Heart right ventricle (tissue), 16 donors: ENCODE measurements at regions not wholly inside any gene's neighbourhood (a gene's known extent, or its start where the extent isn't known, plus 50 kb on each side); places are given as distances from the start of the nearest gene placed in this dataset.

ENCODE experiments used
- ATAC-seq, 8 donors: fragments of 200-7000 bp; cut with Tn5 transposase; one replicate each; pipeline ENCODE4 v1.9.1; 2020; ENCODE audit warnings: mild to moderate bottlenecking in 8 of 8, moderate library complexity in 8 of 8, moderate number of reproducible peaks in 1 of 8
- DNase-seq, 2 donors: peaks; one replicate each; pipeline ENCODE4 v3.0.0-alpha.2; 2020
- H3K27ac ChIP-seq, 10 donors: fragments of 200-600 bp; sonication (generic) in 2 of 10; one replicate each; pipeline versions ENCODE4 v1.5.0 to v1.8.0; 2020 to 2022; ENCODE audit warnings: mild to moderate bottlenecking in 3 of 10
- H3K27me3 ChIP-seq, 7 donors: fragments of 200-600 bp; one replicate each; pipeline ENCODE4 v1.8.0; 2021 to 2022; ENCODE audit warnings: mild to moderate bottlenecking in 2 of 7
- H3K36me3 ChIP-seq, 9 donors: fragments of 200-600 bp; sonication (generic) in 1 of 9; one replicate each; pipeline versions ENCODE4 v1.5.0 to v1.8.0; 2020 to 2022; ENCODE audit warnings: mild to moderate bottlenecking in 2 of 9
- H3K4me1 ChIP-seq, 9 donors: fragments of 200-600 bp; sonication (generic) in 1 of 9; one replicate each; pipeline versions ENCODE4 v1.5.0 to v1.8.0; 2020 to 2022; ENCODE audit warnings: mild to moderate bottlenecking in 4 of 9
- H3K4me3 ChIP-seq, 10 donors: fragments of 200-600 bp; sonication (generic) in 2 of 10; one replicate each; pipeline versions ENCODE4 v1.5.0 to v1.8.0; 2020 to 2022; ENCODE audit warnings: mild to moderate bottlenecking in 7 of 10, moderate library complexity in 2 of 10
- H3K9me3 ChIP-seq, 11 donors: fragments of 200-600 bp in 10 of 11; sonication (generic) in 2 of 11; one replicate each; pipeline versions ENCODE4 v1.5.0 to v1.8.0; 2013 to 2022; ENCODE audit warnings: mild to moderate bottlenecking in 2 of 11, control low read depth in 1 of 11, moderate library complexity in 1 of 11
- WGBS, 2 donors: extraction: QIAGEN DNeasy Blood & Tissue Kit; methylation state at CpG; one replicate each; pipeline ENCODE4 v1.1.7; 2013; ENCODE audit warnings: inconsistent platforms in 1 of 2; 5-methylcytosine and 5-hydroxymethylcytosine counted together
- intact Hi-C, 10 donors: fragments of 100-400 bp; cut with DNase I; formaldehyde crosslinking; loops; one replicate each; pipeline versions ENCODE4 v1.11.1 to v1.14.2; 2022
- TF ChIP-seq, protein P1 (sequence below), 9 donors: fragments of 200-600 bp; sonication (generic) in 2 of 9; IDR thresholded peaks; one replicate each; pipeline versions ENCODE4 v1.5.0 to v1.8.0; 2021 to 2022; ENCODE audit warnings: antibody characterized with exemption in 9 of 9, mild to moderate bottlenecking in 5 of 9, moderate library complexity in 1 of 9
- donor health status: Arrhythmogenic right ventricular cardiomyopathy.
- donor health status: ischemic (EF 13 %, LVEDD 7.1; RV severe dilation, severe dysfunction).
- donor health status: healthy with polysubstance abuse.
- donor health status: DM: no; HTN: yes; CAD: no.
- donor health status: DM: no; HTN: no; CAD: no.
- donor health status: ischemic (EF 25% LVEDD 6.9; RV normal size, moderate dysfunction).
- donor health status: ischemic (EF 25% LVEDD 5.7; RV mildly dilated, moderate dysfunction).
- donor health status: healthy.
- donor health status: DM: yes; HTN: yes; CAD: no.
- donor health status: Ischemic cardiomyopathy.
- donor health status: ischemic (EF 35%, LVEDD 5.7; RV mildly dilated, moderate dysfunction).
- donor health status: nonischemic (EF 11% LVEDD 7.7; RV severe dilation, severe dysfunction).
- donor health status: DM: yes; HTN: yes; CAD: no.
- donor health status: PGD.
- donor health status: ischemic (EF 29% LVEDD 5.4; RV normal size, mild dysfunction).
- donor health status: nonischemic (EF 23%, LVEDD 6.1; RV moderate dilation, normal function).

DNA sequence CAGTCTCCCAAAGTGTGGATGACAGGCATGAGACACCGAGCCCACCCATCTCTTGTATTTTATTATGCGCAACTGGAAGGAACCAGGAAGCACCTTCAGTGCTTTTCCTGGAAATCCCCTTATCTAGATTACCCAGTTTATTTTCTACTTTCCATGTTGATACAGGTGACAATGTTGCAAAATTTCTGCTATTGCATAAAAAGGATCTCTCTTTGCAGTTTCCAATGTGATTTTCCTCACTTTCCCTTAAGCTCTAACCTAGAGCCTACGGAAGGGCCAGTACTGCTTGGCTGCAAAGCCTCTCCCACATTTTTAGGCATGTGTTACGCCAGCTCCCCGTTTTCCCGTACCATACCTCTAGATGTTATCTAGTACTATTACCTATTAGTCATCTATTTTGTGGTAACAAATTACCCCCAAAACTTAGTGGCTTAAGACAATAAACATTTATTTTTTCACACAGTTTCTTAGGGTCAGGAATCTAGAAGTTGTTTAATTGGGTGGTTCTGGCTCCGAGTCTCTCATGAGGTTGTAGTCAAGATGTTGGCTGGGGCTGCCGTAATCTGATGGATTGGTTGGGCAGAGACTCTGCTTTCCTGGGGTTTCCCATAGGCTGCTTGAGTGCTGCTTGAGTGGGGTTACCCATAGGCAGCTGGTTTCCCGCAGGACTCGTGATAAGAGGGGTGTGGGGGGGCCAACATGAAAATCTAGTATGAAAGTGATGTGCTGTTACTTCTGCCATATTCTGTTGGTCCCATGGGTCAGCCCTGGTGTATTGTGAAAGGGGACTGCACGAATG lies 131.5 kb upstream of the HNRNPU start:
- H3K27ac ChIP-seq = no peak overlapping the region
- no peak for DNase-seq
- H3K4me3 ChIP-seq = no peak overlapping the region
- ATAC-seq = no peak
- no peaks in the 10 kb centered on the region for H3K36me3 ChIP-seq
- no peaks in the 10 kb centered on the region for H3K4me1 ChIP-seq
- TF ChIP-seq, protein P1, sequence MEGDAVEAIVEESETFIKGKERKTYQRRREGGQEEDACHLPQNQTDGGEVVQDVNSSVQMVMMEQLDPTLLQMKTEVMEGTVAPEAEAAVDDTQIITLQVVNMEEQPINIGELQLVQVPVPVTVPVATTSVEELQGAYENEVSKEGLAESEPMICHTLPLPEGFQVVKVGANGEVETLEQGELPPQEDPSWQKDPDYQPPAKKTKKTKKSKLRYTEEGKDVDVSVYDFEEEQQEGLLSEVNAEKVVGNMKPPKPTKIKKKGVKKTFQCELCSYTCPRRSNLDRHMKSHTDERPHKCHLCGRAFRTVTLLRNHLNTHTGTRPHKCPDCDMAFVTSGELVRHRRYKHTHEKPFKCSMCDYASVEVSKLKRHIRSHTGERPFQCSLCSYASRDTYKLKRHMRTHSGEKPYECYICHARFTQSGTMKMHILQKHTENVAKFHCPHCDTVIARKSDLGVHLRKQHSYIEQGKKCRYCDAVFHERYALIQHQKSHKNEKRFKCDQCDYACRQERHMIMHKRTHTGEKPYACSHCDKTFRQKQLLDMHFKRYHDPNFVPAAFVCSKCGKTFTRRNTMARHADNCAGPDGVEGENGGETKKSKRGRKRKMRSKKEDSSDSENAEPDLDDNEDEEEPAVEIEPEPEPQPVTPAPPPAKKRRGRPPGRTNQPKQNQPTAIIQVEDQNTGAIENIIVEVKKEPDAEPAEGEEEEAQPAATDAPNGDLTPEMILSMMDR (IDR thresholded peaks at IDR 0.05) = no peak
- peaks cover 0 to 3% (median 0%) of the 10 kb centered on the region in 11 donors for H3K9me3 ChIP-seq
- H3K27me3 ChIP-seq = no peaks in the 10 kb centered on the region
- intact Hi-C loops = no loop called here
- 94% methylated on average over 11 of the region's 11 CpGs for WGBS, 2 donors

DNA sequence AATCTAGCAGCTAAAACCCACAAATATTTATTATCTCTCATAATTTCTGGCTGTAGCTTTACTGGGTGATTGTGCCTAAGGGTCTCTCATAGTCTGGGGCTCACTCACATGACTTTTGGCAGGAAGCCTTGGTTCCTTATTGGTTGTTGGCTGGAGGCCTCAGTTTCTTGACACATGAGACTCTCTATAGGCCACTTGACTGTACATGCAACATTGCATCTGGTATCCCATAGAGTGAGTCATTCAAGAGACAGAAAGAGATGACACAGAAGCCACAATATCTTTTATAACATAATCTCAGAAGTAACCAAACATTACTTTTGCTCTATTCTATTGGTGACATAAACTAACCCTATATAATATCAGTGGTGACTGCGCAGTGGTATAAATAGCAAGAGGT lies 128.5 kb upstream of the HNRNPU start:
- Histone ChIP-seq H3K27ac (no peak overlapping the region), H3K4me1 (peaks cover 0 to 6% (median 0%) of the 10 kb centered on the region in 9 donors), H3K36me3 (peaks cover 0 to 7% (median 0%) of the 10 kb centered on the region in 9 donors), H3K4me3 (no peak overlapping the region), H3K27me3 (no peaks in the 10 kb centered on the region), H3K9me3 (peaks cover 0 to 3% (median 0%) of the 10 kb centered on the region in 11 donors)
- TF ChIP-seq, protein P1 (IDR thresholded peaks at IDR 0.05) = no peak
- DNase-seq = no peak
- WGBS, 2 donors = 5 to 97% methylated on average over 1 of the region's 1 CpG
- ATAC-seq = no peak
- intact Hi-C loops = loop anchor here in 1 of 10 donors (5.0 kb wide), 1 partner anchor 39 kb away; no protein-coding TSS in a partner anchor

DNA sequence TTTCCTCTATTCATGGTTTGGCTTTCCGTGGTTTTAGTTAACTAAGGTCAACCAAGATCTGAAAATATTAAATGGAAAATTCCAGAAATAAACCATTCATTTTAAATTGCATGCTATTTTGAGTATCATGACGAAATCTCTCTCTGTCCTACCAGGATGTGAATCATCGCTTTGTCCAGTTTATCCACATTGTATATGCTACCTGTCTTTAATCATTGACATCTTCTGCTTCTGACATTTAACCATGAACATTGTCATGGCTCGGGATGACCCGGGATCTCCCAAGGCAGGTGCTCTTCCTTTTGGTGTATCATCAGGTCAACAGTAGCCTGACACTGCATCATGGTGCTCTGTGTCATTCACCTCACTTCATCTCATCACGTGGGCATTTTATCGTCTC lies 125.5 kb upstream of the HNRNPU start:
- H3K4me3 ChIP-seq = no peak overlapping the region
- peaks cover 0 to 7% (median 0%) of the 10 kb centered on the region in 9 donors for H3K36me3 ChIP-seq
- 80 to 81% methylated on average over 7 of the region's 7 CpGs for WGBS, 2 donors
- no peak for DNase-seq
- TF ChIP-seq, protein P1 (IDR thresholded peaks at IDR 0.05) = no peak
- intact Hi-C loops = loop anchor here in 2 of 10 donors (5.0 to 10.0 kb wide), 2 partner anchors 42 to 45 kb away; no protein-coding TSS in a partner anchor
- no peak overlapping the region for H3K27ac ChIP-seq
- no peak for ATAC-seq
- peaks cover 0 to 6% (median 0%) of the 10 kb centered on the region in 9 donors for H3K4me1 ChIP-seq
- H3K9me3 ChIP-seq = peaks cover 0 to 3% (median 0%) of the 10 kb centered on the region in 11 donors
- H3K27me3 ChIP-seq = no peaks in the 10 kb centered on the region

DNA sequence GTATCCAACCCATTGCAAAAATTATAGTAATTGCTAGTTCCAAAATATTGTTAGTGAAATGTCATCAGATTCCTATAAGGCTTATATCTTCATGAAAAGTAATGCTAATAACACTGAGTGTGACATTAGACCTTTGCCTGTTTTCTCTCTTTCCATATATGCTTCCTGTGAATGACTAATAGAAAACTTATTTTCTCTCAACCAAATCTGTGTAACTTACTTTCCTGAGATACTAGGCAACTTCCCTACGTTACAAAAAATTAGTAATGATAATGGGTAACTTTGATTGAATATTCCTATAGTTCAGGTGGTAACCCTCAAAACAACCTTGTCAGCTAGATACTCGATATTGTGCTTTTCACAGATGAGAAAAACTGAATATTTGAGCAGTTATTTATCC lies 124.2 kb upstream of the HNRNPU start:
- no peak for DNase-seq
- peaks cover 0 to 7% (median 0%) of the 10 kb centered on the region in 9 donors for H3K36me3 ChIP-seq
- no peak overlapping the region for H3K27ac ChIP-seq
- intact Hi-C loops = loop anchor here in 1 of 10 donors (10.0 kb wide), 1 partner anchor 46 kb away; no protein-coding TSS in a partner anchor
- no peaks in the 10 kb centered on the region for H3K27me3 ChIP-seq
- ATAC-seq = no peak
- peaks cover 0 to 6% (median 0%) of the 10 kb centered on the region in 9 donors for H3K4me1 ChIP-seq
- 93 to 94% methylated on average over 2 of the region's 2 CpGs for WGBS, 2 donors
- H3K4me3 ChIP-seq = no peak overlapping the region
- H3K9me3 ChIP-seq = peaks cover 0 to 3% (median 0%) of the 10 kb centered on the region in 11 donors
- TF ChIP-seq, protein P1 (IDR thresholded peaks at IDR 0.05) = no peak
